ENCODE measurements at regions not wholly inside any gene's neighbourhood (a gene's known extent, or its start where the extent isn't known, plus 50 kb on each side); places are given as distances from the start of the nearest gene placed in this dataset.

- no peak for DNase-seq (ENCODE audit: low read depth)
Measured at GRCh38 chr2:13102397-13103063, 385.8 kb downstream of the TRIB2 start.

- DNase-seq (ENCODE audit: low read depth), result no peak
Measured at GRCh38 chr2:13103151-13103550, 386.4 kb downstream of the TRIB2 start.

- DNase-seq (ENCODE audit: low read depth), result no peak
Measured at GRCh38 chr2:13103778-13104493, 387.2 kb downstream of the TRIB2 start.

- no peak for DNase-seq (ENCODE audit: low read depth)
Measured at GRCh38 chr2:13104723-13105122, 388.0 kb downstream of the TRIB2 start.

GRCh38 chr2:13106302-13106701 is 389.6 kb downstream of the TRIB2 start:
- peak; percentile 5 for DNase-seq (ENCODE audit: low read depth)

- DNase-seq (ENCODE audit: low read depth), result no peak
Measured at GRCh38 chr2:13109516-13109915, 392.8 kb downstream of the TRIB2 start.

- no peak for DNase-seq (ENCODE audit: low read depth)
Measured at GRCh38 chr2:13110825-13111224, 394.1 kb downstream of the TRIB2 start.

GRCh38 chr2:13113002-13113401 is 396.3 kb downstream of the TRIB2 start:
- DNase-seq (ENCODE audit: low read depth), result no peak

GRCh38 chr2:13114391-13114790 is 397.7 kb downstream of the TRIB2 start:
- DNase-seq (ENCODE audit: low read depth), result peak; percentile 47

GRCh38 chr2:13115643-13116042 is 398.9 kb downstream of the TRIB2 start:
- no peak for DNase-seq (ENCODE audit: low read depth)

GRCh38 chr2:13121096-13121495 is 404.4 kb downstream of the TRIB2 start:
- no peak for DNase-seq (ENCODE audit: low read depth)

- DNase-seq (ENCODE audit: low read depth), result no peak
Measured at GRCh38 chr2:13128139-13128538, 411.4 kb downstream of the TRIB2 start.

GRCh38 chr2:13135369-13135768 is 418.6 kb downstream of the TRIB2 start:
- no peak for DNase-seq (ENCODE audit: low read depth)

- DNase-seq (ENCODE audit: low read depth), result no peak
Measured at GRCh38 chr2:13135856-13136255, 419.1 kb downstream of the TRIB2 start.

GRCh38 chr2:13137679-13138078 is 420.9 kb downstream of the TRIB2 start:
- DNase-seq (ENCODE audit: low read depth), result no peak

GRCh38 chr2:13141315-13141714 is 424.6 kb downstream of the TRIB2 start:
- no peak for DNase-seq (ENCODE audit: low read depth)

- no peak for DNase-seq (ENCODE audit: low read depth)
Measured at GRCh38 chr2:13143451-13143850, 426.7 kb downstream of the TRIB2 start.

- no peak for DNase-seq (ENCODE audit: low read depth)
Measured at GRCh38 chr2:13156916-13157315, 440.2 kb downstream of the TRIB2 start.

GRCh38 chr2:13158466-13158865 is 441.7 kb downstream of the TRIB2 start:
- no peak for DNase-seq (ENCODE audit: low read depth)

GRCh38 chr2:13180729-13181128 is 464.0 kb downstream of the TRIB2 start:
- no peak for DNase-seq (ENCODE audit: low read depth)

- peak; percentile 82 for DNase-seq (ENCODE audit: low read depth)
Measured at GRCh38 chr2:13193075-13193474, 476.3 kb downstream of the TRIB2 start.

GRCh38 chr2:13193900-13194299 is 477.2 kb downstream of the TRIB2 start:
- DNase-seq (ENCODE audit: low read depth), result peak; percentile 57

GRCh38 chr2:13195270-13195669 is 478.5 kb downstream of the TRIB2 start:
- DNase-seq (ENCODE audit: low read depth), result no peak

- no peak for DNase-seq (ENCODE audit: low read depth)
Measured at GRCh38 chr2:13197248-13197647, 480.5 kb downstream of the TRIB2 start.

Data from RPMI7951 (cell line).